Memory B cell (primary cell): ENCODE measurements at regions not wholly inside any gene's neighbourhood (a gene's known extent, or its start where the extent isn't known, plus 50 kb on each side); places are given as distances from the start of the nearest gene placed in this dataset.
"Not testable (repeated sequence)": the region's sequence is repeated elsewhere in the genome, so short reads cannot be mapped to it uniquely, and the experiment has no call there.

Experiments
- ATAC-seq: fragments of 150-1000 bp; cut with Tn5 transposase; 2 replicates; pipeline ENCODE4 v1.10.0; 2021; ENCODE audit warnings: low read depth, mild to moderate bottlenecking, moderate library complexity
- DNase-seq, 2 donors: peaks; one replicate each; pipeline ENCODE4 v3.0.0; 2022; ENCODE audit warnings: low spot score in 2 of 2
- H3K27ac Mint-ChIP-seq: one replicate; pipeline ENCODE4 v1.8.0; 2022; ENCODE audit warnings: mild to moderate bottlenecking, moderate library complexity, mixed read lengths
- H3K27me3 Mint-ChIP-seq: one replicate; pipeline ENCODE4 v1.8.0; 2022; ENCODE audit warnings: mixed read lengths
- H3K36me3 Mint-ChIP-seq: one replicate; pipeline ENCODE4 v1.8.0; 2022; ENCODE audit warnings: mild to moderate bottlenecking, mixed read lengths
- H3K4me1 Mint-ChIP-seq: one replicate; pipeline ENCODE4 v1.8.0; 2022; ENCODE audit warnings: mixed read lengths
- H3K4me3 Mint-ChIP-seq: one replicate; pipeline ENCODE4 v1.8.0; 2022; ENCODE audit warnings: mild to moderate bottlenecking, moderate library complexity, mixed read lengths
- H3K9me3 Mint-ChIP-seq: one replicate; pipeline ENCODE4 v1.8.0; 2022; ENCODE audit warnings: mixed read lengths

DNA sequence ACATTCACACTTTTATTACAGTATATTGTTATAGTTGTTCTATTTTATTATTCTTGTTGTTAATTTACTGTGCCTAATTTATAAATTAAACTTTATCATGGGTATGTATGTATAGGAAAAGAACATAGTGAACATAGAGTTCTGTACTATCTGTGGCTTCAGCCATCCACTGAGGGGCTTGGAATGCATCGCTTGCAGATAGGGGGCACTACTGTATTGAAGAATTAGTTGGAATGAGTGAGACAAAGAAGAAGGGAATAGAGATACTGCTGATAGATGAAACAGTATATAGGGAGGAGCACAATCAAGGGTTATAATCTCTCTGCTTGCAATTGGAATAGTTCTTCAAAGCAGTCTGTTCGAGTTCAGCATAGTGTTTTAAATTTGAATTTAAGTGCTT, 432.2 kb downstream of the RAB38 start:
- H3K27ac Mint-ChIP-seq: no peak overlapping the region
- ATAC-seq (no peak), DNase-seq (no peak)
- no peaks in the 10 kb centered on the region for H3K36me3 Mint-ChIP-seq
- H3K4me1 Mint-ChIP-seq: no peaks in the 10 kb centered on the region
- H3K4me3 Mint-ChIP-seq: no peak overlapping the region
- peaks cover 3% of the 10 kb centered on the region for H3K9me3 Mint-ChIP-seq
- H3K27me3 Mint-ChIP-seq: no peaks in the 10 kb centered on the region

- Mint-ChIP-seq H3K9me3 (peaks cover 3% of the 10 kb centered on the region), H3K4me1 (no peaks in the 10 kb centered on the region), H3K4me3 (no peak overlapping the region), H3K27me3 (no peaks in the 10 kb centered on the region), H3K27ac (no peak overlapping the region), H3K36me3 (no peaks in the 10 kb centered on the region)
- DNase-seq: no peak
- no peak for ATAC-seq
These were observed 434.3 kb downstream of the RAB38 start for GRCh38 chr11:87740968-87741367.

GRCh38 chr11:87740451-87740850, 434.8 kb downstream of the RAB38 start:
- H3K4me3 Mint-ChIP-seq: no peak overlapping the region
- ATAC-seq (no peak), DNase-seq (no peak)
- H3K36me3 Mint-ChIP-seq: no peaks in the 10 kb centered on the region
- no peaks in the 10 kb centered on the region for H3K4me1 Mint-ChIP-seq
- peaks cover 3% of the 10 kb centered on the region for H3K9me3 Mint-ChIP-seq
- H3K27me3 Mint-ChIP-seq: no peaks in the 10 kb centered on the region
- H3K27ac Mint-ChIP-seq: no peak overlapping the region

- Mint-ChIP-seq H3K4me3 (no peak overlapping the region), H3K4me1 (no peaks in the 10 kb centered on the region), H3K36me3 (no peaks in the 10 kb centered on the region), H3K27me3 (no peaks in the 10 kb centered on the region), H3K9me3 (peaks cover 3% of the 10 kb centered on the region), H3K27ac (no peak overlapping the region)
- ATAC-seq (no peak), DNase-seq (no peak)
These were observed 435.5 kb downstream of the RAB38 start for GRCh38 chr11:87739766-87740165.

GRCh38 chr11:87739261-87739660, 436.0 kb downstream of the RAB38 start:
- Mint-ChIP-seq H3K27ac (no peak overlapping the region), H3K9me3 (peaks cover 3% of the 10 kb centered on the region), H3K36me3 (no peaks in the 10 kb centered on the region), H3K4me3 (no peak overlapping the region), H3K27me3 (no peaks in the 10 kb centered on the region), H3K4me1 (no peaks in the 10 kb centered on the region)
- ATAC-seq (no peak), DNase-seq (no peak)

- no peak overlapping the region for H3K4me3 Mint-ChIP-seq
- no peaks in the 10 kb centered on the region for H3K4me1 Mint-ChIP-seq
- ATAC-seq: no peak
- H3K9me3 Mint-ChIP-seq: peaks cover 3% of the 10 kb centered on the region
- DNase-seq: no peak
- no peaks in the 10 kb centered on the region for H3K36me3 Mint-ChIP-seq
- H3K27me3 Mint-ChIP-seq: no peaks in the 10 kb centered on the region
- H3K27ac Mint-ChIP-seq: no peak overlapping the region
These were observed 438.3 kb downstream of the RAB38 start for GRCh38 chr11:87736928-87737327.

GRCh38 chr11:87726506-87726905, 448.7 kb downstream of the RAB38 start:
- peaks cover 10% of the 10 kb centered on the region for H3K9me3 Mint-ChIP-seq
- ATAC-seq (no peak), DNase-seq (no peak)
- no peaks in the 10 kb centered on the region for H3K36me3 Mint-ChIP-seq
- H3K4me1 Mint-ChIP-seq: no peaks in the 10 kb centered on the region
- no peak overlapping the region for H3K4me3 Mint-ChIP-seq
- peaks cover 3% of the 10 kb centered on the region for H3K27me3 Mint-ChIP-seq
- H3K27ac Mint-ChIP-seq: no peak overlapping the region

- no peak for ATAC-seq
- no peaks in the 10 kb centered on the region for H3K4me1 Mint-ChIP-seq
- H3K9me3 Mint-ChIP-seq: peaks cover 5% of the 10 kb centered on the region
- H3K27ac Mint-ChIP-seq: no peak overlapping the region
- peaks cover 3% of the 10 kb centered on the region for H3K27me3 Mint-ChIP-seq
- DNase-seq: no peak
- no peak overlapping the region for H3K4me3 Mint-ChIP-seq
- H3K36me3 Mint-ChIP-seq: no peaks in the 10 kb centered on the region
These were observed 450.9 kb downstream of the RAB38 start for GRCh38 chr11:87724358-87724757.

DNA sequence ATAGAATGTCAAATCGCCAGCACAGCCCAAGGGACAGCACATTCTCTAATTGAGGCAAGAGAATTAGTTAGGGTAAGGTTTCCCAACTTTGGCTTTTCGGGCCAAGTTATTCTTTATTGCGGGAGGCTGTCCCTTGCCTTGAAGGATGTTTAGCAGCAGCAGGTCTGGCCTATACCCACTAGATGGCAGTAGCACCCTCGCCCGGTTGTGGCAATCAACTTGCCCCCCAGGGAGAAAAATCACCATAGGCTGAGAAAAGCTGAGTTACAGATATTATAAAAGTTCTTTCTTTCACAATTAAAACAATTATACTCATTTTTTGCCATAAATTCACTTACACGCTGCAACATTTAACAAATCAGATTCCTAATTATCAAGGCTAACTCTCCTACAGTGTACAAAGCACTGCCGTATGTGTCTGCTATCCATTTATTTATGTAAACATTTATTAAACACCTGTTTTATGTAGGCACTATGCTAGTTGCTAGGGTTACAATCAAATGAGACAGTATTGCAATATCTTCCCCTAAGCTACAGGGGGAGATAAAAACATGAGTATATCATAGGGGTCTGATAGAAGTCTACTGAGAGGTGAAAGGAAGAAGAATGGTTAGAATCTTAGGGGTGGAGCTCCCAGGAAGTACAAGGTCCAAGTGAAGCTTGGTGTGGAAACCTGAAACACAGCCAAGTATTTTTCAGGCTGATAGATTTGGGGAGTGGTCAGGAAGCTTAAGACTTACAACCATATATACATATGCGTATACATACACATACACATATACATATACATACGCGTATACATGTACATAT, 452.3 kb downstream of the RAB38 start:
- no peak for ATAC-seq
- no peak for DNase-seq
- Mint-ChIP-seq H3K4me1 (no peaks in the 10 kb centered on the region), H3K27ac (no peak overlapping the region), H3K36me3 (no peaks in the 10 kb centered on the region), H3K4me3 (no peak overlapping the region), H3K9me3 (peaks cover 2% of the 10 kb centered on the region), H3K27me3 (peaks cover 3% of the 10 kb centered on the region)

GRCh38 chr11:87719326-87720073, 455.7 kb downstream of the RAB38 start:
- peaks cover 3% of the 10 kb centered on the region for H3K27me3 Mint-ChIP-seq
- H3K36me3 Mint-ChIP-seq: no peaks in the 10 kb centered on the region
- no peaks in the 10 kb centered on the region for H3K4me1 Mint-ChIP-seq
- H3K9me3 Mint-ChIP-seq: peaks cover 2% of the 10 kb centered on the region
- no peak overlapping the region for H3K4me3 Mint-ChIP-seq
- H3K27ac Mint-ChIP-seq: no peak overlapping the region
- DNase-seq (no peak), ATAC-seq (no peak)

- ATAC-seq (no peak), DNase-seq (no peak)
- H3K4me3 Mint-ChIP-seq: no peak overlapping the region
- H3K36me3 Mint-ChIP-seq: no peaks in the 10 kb centered on the region
- H3K9me3 Mint-ChIP-seq: peaks cover 2% of the 10 kb centered on the region
- no peaks in the 10 kb centered on the region for H3K27me3 Mint-ChIP-seq
- H3K27ac Mint-ChIP-seq: no peak overlapping the region
- no peaks in the 10 kb centered on the region for H3K4me1 Mint-ChIP-seq
These were observed 462.4 kb downstream of the RAB38 start for GRCh38 chr11:87712802-87713202.

- Mint-ChIP-seq H3K9me3 (peaks cover 2% of the 10 kb centered on the region), H3K4me3 (no peak overlapping the region)
These were observed 462.9 kb downstream of the RAB38 start for GRCh38 chr11:87712391-87712790.

GRCh38 chr11:87703589-87703988, 471.7 kb downstream of the RAB38 start:
- H3K36me3 Mint-ChIP-seq, ATAC-seq, DNase-seq, H3K4me3 Mint-ChIP-seq, H3K4me1 Mint-ChIP-seq, H3K27me3 Mint-ChIP-seq, H3K27ac Mint-ChIP-seq, H3K9me3 Mint-ChIP-seq: not testable (repeated sequence)

More at GRCh38 chr11:87712391-87712790, 462.9 kb downstream of the RAB38 start:
- DNase-seq: no peak
- H3K4me1 Mint-ChIP-seq: no peaks in the 10 kb centered on the region
- H3K36me3 Mint-ChIP-seq: no peaks in the 10 kb centered on the region
- H3K27ac Mint-ChIP-seq: no peak overlapping the region
- ATAC-seq: no peak
- H3K27me3 Mint-ChIP-seq: no peaks in the 10 kb centered on the region

DNA sequence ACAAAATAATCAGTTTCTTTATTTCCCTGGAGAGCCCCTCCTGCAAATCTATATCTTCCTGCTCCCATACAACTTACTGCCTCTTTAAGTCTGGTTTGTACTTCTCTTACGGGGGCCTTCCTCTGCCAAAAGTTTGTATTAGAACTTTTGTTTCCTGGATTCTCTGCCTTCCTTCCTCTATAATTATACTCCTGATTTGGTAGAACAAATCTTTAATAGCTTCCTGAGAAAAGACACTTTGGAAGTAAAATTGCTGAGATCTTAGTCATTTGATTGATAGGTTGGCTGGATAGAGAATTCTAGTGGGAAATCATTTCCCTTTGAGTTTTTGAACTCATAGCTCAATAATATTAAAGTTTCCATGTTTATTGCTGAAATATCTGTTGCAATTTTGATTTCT, 499.2 kb downstream of the RAB38 start:
- H3K36me3 Mint-ChIP-seq: no peaks in the 10 kb centered on the region
- ATAC-seq: no peak
- no peak overlapping the region for H3K27ac Mint-ChIP-seq

More for the DNA sequence above, 499.2 kb downstream of the RAB38 start:
- no peaks in the 10 kb centered on the region for H3K27me3 Mint-ChIP-seq
- H3K4me1 Mint-ChIP-seq: no peaks in the 10 kb centered on the region
- H3K9me3 Mint-ChIP-seq: peaks cover 2% of the 10 kb centered on the region
- no peak overlapping the region for H3K4me3 Mint-ChIP-seq
- DNase-seq: no peak
